GM12891 (cell line): ENCODE measurements at regions not wholly inside any gene's neighbourhood (a gene's known extent, or its start where the extent isn't known, plus 50 kb on each side); places are given as distances from the start of the nearest gene placed in this dataset.

ENCODE experiments used
- PAX5 ChIP-seq: IDR thresholded peaks from 2 replicates; pipeline ENCODE4 v1.6.1; 2011; ENCODE audit warnings: low read length, moderate library complexity, mild to moderate bottlenecking; ENCODE audit not compliant: insufficient read depth, severe bottlenecking
- POLR2A ChIP-seq: IDR thresholded peaks from 2 replicates; pipeline ENCODE4 v1.6.1; 2011; ENCODE audit warnings: low read depth, low read length, control low read depth
- POLR2AphosphoS5 ChIP-seq: IDR thresholded peaks from 2 replicates; pipeline ENCODE4 v1.6.1; 2011; ENCODE audit warnings: low read depth, low read length, control low read depth
- POU2F2 ChIP-seq: IDR thresholded peaks from 2 replicates; pipeline ENCODE4 v1.6.1; 2011; ENCODE audit warnings: low read depth, mild to moderate bottlenecking, control low read depth, low read length, moderate library complexity
- SPI1 ChIP-seq: IDR thresholded peaks from 2 replicates; pipeline ENCODE4 v1.6.1; 2011; ENCODE audit warnings: low read depth, low read length, control low read depth
- TAF1 ChIP-seq: IDR thresholded peaks from 2 replicates; pipeline ENCODE4 v1.6.1; 2011; ENCODE audit warnings: low read depth, low read length, control low read depth

DNA sequence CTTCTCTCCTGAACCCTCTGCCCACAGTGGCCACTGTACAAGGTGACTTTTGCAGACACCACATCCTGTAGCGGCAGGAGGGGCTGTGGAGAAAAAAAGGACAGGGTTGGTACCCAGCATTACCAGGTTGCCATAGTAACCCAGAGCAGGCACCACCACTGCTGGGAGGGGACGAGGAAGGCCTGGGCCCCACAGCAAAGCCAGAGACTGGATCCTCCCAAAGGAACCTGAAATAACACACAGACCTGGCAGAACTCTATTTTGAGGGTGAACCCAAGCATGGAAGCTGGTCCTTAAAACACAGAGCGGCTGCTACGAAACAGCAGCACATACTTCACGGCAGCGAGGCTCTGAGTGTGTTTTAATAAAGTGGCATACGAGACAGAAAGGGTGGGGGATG lies 380.6 kb downstream of the CTTN start:
- TF ChIP-seq POLR2AphosphoS5 (no peak), TAF1 (no peak), POLR2A (no peak), SPI1 (no peak), PAX5 (no peak), POU2F2 (no peak)
